EL (cell line): ENCODE measurements at regions not wholly inside any gene's neighbourhood (a gene's known extent, or its start where the extent isn't known, plus 50 kb on each side); places are given as distances from the start of the nearest gene placed in this dataset.
A peak's percentile ranks its signal among the peaks of the same experiment; 100 is the strongest.

Experiments used
- DNase-seq: peaks from one replicate; pipeline ENCODE4 v3.0.0-alpha.2; 2016

- DNase-seq = no peak
Observed at GRCh38 chr21:35139382-35139715, 90.2 kb upstream of the RUNX1 start.

GRCh38 chr21:35138665-35139381, 89.7 kb upstream of the RUNX1 start:
- DNase-seq = peak; percentile 82

- DNase-seq = peak; percentile 76
Observed at GRCh38 chr21:35136586-35137219, 87.6 kb upstream of the RUNX1 start.

- DNase-seq = no peak
Observed at GRCh38 chr21:35136106-35136505, 87.0 kb upstream of the RUNX1 start.

- no peak for DNase-seq
Observed at GRCh38 chr21:35135481-35135880, 86.4 kb upstream of the RUNX1 start.

- no peak for DNase-seq
Observed at GRCh38 chr21:35134309-35134708, 85.2 kb upstream of the RUNX1 start.

GRCh38 chr21:35128536-35128935, 79.4 kb upstream of the RUNX1 start:
- DNase-seq = no peak

GRCh38 chr21:35127851-35128250, 78.7 kb upstream of the RUNX1 start:
- DNase-seq = peak; percentile 47

- no peak for DNase-seq
Observed at GRCh38 chr21:35127026-35127425, 77.9 kb upstream of the RUNX1 start.

GRCh38 chr21:35120631-35121180, 71.6 kb upstream of the RUNX1 start:
- DNase-seq = no peak

- DNase-seq = no peak
Observed at GRCh38 chr21:35119501-35120047, 70.5 kb upstream of the RUNX1 start.

- no peak for DNase-seq
Observed at GRCh38 chr21:35116777-35117176, 67.7 kb upstream of the RUNX1 start.

GRCh38 chr21:35113064-35113463, 64.0 kb upstream of the RUNX1 start:
- DNase-seq = peak; percentile 69

GRCh38 chr21:35111321-35111930, 62.3 kb upstream of the RUNX1 start:
- no peak for DNase-seq

- no peak for DNase-seq
Observed at GRCh38 chr21:35108887-35109286, 59.8 kb upstream of the RUNX1 start.

GRCh38 chr21:35107520-35107919, 58.4 kb upstream of the RUNX1 start:
- no peak for DNase-seq

GRCh38 chr21:35106246-35106835, 57.2 kb upstream of the RUNX1 start:
- DNase-seq = no peak

GRCh38 chr21:35102488-35103371, 53.6 kb upstream of the RUNX1 start:
- DNase-seq = no peak

GRCh38 chr21:35100349-35100811, 51.3 kb upstream of the RUNX1 start:
- DNase-seq = no peak

- no peak for DNase-seq
Observed at GRCh38 chr21:35099310-35099709, 50.2 kb upstream of the RUNX1 start.
